ENCODE measurements at regions not wholly inside any gene's neighbourhood (a gene's known extent, or its start where the extent isn't known, plus 50 kb on each side); places are given as distances from the start of the nearest gene placed in this dataset.

- Histone ChIP-seq H3K79me2 (ENCODE audit: insufficient read depth, low read length) (no peaks in the 10 kb centered on the region), H2AFZ (ENCODE audit: low read length) (no peak overlapping the region), H3K9me3 (ENCODE audit: low read length) (no peaks in the 10 kb centered on the region), H3K4me2 (ENCODE audit: low read depth, low read length) (no peak overlapping the region), H3K9ac (ENCODE audit: insufficient read depth, low read depth, low read length) (no peak overlapping the region), H4K20me1 (ENCODE audit: insufficient read depth, low read length) (no peaks in the 10 kb centered on the region), H3K36me3 (replicated peaks in 1 of 2; ENCODE audit: control insufficient read depth in 1 of 2, insufficient read depth in 2 of 2, low read length in 2 of 2) (no peaks in the 10 kb centered on the region), H3K4me3 (replicated peaks in 1 of 3; ENCODE audit: insufficient read depth in 1 of 3, low read depth in 2 of 3, low read length in 3 of 3) (no peak overlapping the region), H3K4me1 (ENCODE audit: insufficient read depth, low read length) (no peaks in the 10 kb centered on the region), H3K27me3 (ENCODE audit: control insufficient read depth in 1 of 2, insufficient read depth in 2 of 2, low read length in 2 of 2) (peaks cover 1 to 47% of the 10 kb centered on the region in 2 experiments; a peak in 4 of 5 replicates), H3K27ac (ENCODE audit: extremely low read length, insufficient read depth, low read length) (no peak overlapping the region)
- no peak for FAIRE-seq
- WGBS (ENCODE audit: low lambda C conversion rate), result 5% methylated on average over 5 of the region's 5 CpGs
- no TSS peak for BruUV-seq (replicated peaks)
- ChIA-PET POLR2A (no interaction called here), CTCF (ENCODE audit: low intra/inter-chr PET ratio, low total read pairs) (no interaction called here)
- no peak for DNase-seq (ENCODE audit: low spot score)
- in situ Hi-C loops (cut with HindIII; ENCODE audit: extremely low pct_ligation_motif_present, low pct_unique_long_range_greater_than_20kb), result no loop called here
- intact Hi-C loops (cut with micrococcal nuclease; ENCODE audit: unreplicated experiment), result no loop called here
- ATAC-seq, result no peak
- TF ChIP-seq DNMT1 (CRISPR knock-in tag; IDR thresholded peaks at IDR 0.05), result no peak
- TF ChIP-seq MLXIP (CRISPR knock-in tag; IDR thresholded peaks at IDR 0.05; ENCODE audit: borderline replicate concordance), result no peak
- TF ChIP-seq ZNF142 (CRISPR knock-in tag; IDR thresholded peaks at IDR 0.05), result no peak
- TF ChIP-seq ZSCAN31 (CRISPR knock-in tag; IDR thresholded peaks at IDR 0.05; ENCODE audit: low read depth), result no peak
- TF ChIP-seq ZNF513 (CRISPR knock-in tag; conservative IDR thresholded peaks at IDR 0.05), result no peak
- no peak for TF ChIP-seq ZNF546 (CRISPR knock-in tag; conservative IDR thresholded peaks at IDR 0.05)
- TF ChIP-seq IKZF5 (CRISPR knock-in tag; IDR thresholded peaks at IDR 0.05), result no peak
- TF ChIP-seq ZNF788 (CRISPR knock-in tag; IDR thresholded peaks at IDR 0.05; ENCODE audit: borderline replicate concordance), result no peak
- no peak for TF ChIP-seq SALL2 (CRISPR knock-in tag; IDR thresholded peaks at IDR 0.05)
- TF ChIP-seq CEBPG (CRISPR knock-in tag; IDR thresholded peaks at IDR 0.05), result no peak
- TF ChIP-seq SP4 (CRISPR knock-in tag; IDR thresholded peaks at IDR 0.05), result no peak
- TF ChIP-seq NFIC (IDR thresholded peaks at IDR 0.05; ENCODE audit: low read length), result no peak
- no peak for TF ChIP-seq TIGD3 (CRISPR knock-in tag; IDR thresholded peaks at IDR 0.05; ENCODE audit: borderline replicate concordance)
Measured at GRCh38 chr2:816278-816677, 134.4 kb upstream of the SNTG2 start.
